HG02623 (cell line): ENCODE measurements at regions not wholly inside any gene's neighbourhood (a gene's known extent, or its start where the extent isn't known, plus 50 kb on each side); places are given as distances from the start of the nearest gene placed in this dataset.
"Not testable (repeated sequence)": the region's sequence is repeated elsewhere in the genome, so short reads cannot be mapped to it uniquely, and the experiment has no call there.

Source experiments
- ATAC-seq: cut with Tn5 transposase; IDR thresholded peaks from one replicate; pipeline ENCODE4 v1.9.1; 2021; ENCODE audit warnings: moderate library complexity; ENCODE audit not compliant: unreplicated experiment

DNA sequence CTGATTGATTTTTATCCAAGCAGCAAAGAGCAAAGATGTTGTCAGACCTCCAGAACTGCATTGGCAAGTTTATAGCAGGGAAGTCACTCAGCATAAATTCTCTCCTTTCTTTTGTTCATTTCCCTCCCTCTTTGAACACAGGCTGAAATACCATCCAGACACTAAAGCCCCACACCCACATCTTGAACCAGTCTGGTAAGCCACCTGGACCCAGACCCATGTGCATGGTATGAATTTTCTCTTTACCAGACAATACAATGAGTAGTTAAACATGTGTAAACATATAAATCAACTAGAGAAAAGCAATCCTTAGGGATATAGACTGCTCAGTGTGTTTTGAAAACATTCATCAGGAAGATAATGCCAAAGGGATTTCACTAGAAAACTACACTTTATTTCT is 488.3 kb upstream of the FLRT2 start:
- no peak for ATAC-seq

DNA sequence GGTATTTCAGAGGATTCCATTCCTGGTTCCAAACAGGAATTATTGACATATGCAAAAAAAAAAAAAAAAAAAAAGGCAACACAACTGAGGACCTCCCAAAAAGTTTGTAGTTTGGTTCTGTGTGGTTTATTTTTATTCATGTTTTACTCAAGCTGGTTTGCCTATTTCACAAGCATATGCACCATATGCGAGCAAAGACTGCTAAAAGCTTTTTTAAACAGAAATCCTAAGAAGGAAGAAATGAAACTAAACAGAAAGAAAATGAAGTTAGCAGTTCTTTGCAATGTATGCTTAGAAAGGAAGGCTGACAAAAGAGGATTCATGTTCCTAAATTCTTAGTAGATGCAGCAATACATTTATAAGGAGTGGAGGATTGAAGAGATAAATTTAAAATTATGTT is 487.6 kb upstream of the FLRT2 start:
- no peak for ATAC-seq

DNA sequence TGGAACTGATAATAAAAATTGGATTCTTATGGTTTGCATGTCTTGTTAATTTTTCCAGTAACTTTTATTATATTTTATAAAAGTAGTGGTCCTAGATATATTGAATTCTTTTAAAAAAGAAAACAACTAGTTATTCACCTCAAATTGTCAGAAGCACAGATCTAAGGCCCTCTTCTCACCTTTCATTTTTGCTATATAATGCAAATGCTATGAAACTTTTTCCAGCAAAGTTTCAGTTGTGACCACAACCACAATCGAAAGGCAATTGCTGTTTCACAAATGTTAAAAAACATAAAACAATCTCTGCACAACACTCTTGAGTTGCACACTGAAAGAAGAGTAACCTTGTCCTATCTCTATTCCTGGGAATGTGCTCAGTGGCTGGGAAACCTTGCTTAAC is 479.8 kb upstream of the FLRT2 start:
- no peak for ATAC-seq

DNA sequence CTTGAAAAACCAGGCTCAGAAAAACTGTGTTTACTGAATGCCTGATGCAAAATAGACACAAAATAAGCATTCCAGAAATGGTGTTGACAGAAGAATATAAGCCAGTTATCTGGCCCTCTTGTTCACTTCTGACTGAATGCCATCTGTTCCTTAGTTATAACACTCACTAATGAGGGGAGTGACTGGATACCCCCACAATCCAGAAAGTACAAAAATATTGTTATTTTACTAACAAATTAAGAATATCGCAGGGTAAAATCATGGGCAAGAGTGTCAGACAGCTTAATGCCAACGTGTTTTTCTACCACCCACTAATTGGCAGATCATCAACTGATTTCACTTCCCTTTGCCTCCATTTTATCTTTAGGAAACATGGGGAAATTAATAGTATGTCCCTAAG is 477.3 kb upstream of the FLRT2 start:
- ATAC-seq, result no peak

DNA sequence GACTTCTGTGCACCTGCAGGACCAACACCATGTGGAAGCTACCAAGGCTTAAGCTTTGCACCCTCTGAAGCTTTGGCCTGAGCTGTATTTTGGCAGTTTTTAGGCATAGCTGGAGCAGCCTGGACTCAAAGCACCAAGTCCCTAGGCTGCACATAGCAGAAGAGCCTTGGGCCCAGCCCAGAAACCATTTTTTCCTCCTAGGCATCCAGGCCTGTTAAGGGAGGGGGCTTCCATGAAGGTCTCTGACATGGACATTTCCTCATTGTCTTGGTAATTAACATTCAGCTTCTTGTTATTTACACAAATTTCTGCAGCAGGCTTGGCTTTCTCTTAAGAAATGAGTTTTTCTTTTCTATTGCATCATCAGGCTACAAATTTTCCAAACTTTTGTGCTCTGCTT is 475.8 kb upstream of the FLRT2 start:
- ATAC-seq, result no peak

DNA sequence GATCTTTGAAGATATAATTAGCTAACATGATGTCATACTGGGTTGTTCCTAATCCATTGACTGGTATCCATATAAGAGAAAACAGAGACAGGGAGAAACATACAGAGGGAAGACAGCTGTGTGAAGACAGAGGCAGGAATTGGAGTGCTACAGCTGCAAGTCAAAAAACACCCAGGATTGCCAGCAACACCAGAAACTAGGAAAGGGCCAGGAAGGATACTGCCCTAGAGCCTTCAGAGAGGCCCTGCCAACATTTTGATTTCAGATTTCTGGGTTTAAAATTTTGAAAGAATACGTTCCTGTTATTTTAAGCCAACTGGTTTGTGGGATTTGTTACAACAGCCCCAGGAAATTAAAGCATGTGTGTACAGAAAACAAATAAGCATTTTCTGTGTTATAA is 473.7 kb upstream of the FLRT2 start:
- ATAC-seq, result no peak

DNA sequence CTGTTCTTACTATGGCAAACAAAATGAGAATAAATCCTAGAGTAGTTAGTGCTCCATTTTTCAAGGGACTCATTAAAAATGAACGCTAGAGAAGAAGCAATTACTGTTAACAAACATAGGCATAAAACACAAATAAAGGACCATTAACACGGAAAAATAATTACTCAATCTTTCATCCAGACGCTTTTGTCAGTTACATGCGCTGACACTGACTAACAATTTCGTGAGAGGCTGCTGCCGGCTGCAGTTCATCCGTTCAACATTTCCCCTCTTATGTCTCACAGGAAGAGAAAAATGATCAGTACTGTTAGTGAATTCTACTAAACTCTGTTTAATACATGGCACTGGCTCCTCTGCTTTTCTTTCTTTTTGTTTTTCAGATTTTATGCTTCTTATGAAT is 472.7 kb upstream of the FLRT2 start:
- no peak for ATAC-seq

DNA sequence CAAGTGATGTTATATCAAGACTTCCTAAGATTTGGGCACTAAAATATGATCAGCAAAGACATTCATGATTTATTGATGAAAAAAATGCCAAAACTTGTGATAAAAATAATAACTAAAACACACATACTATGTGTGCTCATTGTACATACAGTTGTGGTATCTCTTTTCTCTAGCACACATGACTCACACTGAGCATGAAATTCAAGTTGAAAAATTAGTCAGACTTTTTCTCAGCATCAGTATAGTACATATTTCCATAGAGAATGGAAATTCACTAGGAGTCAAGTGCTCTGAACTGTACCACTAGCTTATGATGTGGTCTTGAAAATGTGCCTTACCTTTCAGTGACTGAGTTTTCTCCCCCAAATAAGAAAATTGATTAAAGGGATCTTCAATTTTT is 471.8 kb upstream of the FLRT2 start:
- ATAC-seq, result no peak

DNA sequence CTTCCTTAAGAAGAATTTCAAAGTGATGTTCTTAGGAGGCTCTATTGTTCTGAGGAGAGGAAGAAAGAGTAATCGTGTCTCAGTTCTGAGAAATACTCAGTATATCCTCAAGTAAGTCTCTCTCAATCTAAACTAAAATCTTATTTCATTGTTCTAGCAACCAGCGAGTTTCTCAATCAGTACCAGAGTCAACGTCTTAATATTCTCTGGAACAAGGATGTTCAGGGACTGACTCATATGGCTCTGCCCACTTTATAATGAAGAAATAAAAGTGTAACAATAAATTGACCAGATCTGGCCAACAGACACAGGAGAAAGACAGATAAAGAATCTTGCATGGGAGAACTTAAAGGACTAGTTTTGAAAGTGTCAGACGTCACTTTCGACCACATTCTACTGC is 469.8 kb upstream of the FLRT2 start:
- no peak for ATAC-seq

DNA sequence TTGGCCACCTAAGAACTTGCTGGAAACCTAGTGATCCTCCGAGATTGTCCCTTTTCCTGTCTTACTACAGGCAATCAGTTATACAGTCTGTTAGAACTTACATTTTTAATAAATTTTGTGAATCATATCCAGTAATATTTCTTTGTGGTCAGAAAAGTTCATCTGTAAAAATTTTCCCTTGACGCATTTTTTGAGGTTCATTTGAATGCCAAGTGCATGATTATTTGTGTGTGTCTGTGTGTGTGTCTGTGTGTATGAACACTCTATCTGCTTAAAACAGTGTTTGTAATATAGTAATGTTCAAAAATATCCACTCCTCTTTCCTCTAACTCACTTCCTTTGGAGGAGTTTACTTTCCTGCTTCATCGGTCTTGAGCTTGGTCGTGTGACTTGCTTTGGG is 468.7 kb upstream of the FLRT2 start:
- no peak for ATAC-seq

DNA sequence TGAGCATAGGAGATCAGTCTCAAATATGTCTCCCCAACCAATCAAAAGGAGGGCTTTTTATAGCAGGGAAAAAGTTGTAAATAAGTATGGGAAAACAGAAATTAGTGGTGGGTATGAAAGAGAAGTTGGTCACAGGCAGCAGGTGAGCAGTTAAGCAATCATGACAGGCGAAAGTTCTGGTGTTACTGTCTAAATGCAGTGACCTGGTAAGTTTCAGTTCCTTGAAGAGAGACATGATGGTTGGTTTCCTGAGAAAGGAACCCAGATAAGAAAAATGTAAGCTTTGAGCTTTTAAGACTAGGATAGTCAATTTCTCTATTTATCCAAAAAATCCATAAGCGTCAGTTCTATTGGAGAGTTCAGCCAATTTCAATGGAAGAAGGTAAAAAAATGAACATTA is 466.2 kb upstream of the FLRT2 start:
- ATAC-seq, result no peak

DNA sequence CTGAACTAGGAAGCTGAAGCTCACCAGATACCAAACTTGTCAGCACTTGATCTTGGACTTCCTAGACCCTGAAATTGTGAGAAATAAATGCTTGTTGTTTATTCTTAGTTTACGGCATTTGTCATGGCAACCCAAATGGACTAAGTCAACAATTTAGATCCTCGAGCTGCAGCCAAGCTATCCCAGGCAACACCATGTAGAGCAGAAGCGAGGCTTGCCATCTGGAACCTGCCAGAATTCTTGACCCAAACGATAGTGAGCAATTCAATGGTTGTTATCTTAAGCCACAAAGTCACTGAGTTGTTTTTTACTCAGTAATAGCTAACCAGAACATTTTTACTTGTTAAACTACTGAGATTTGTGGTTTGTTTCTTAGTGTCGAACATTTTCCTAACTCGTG is 458.5 kb upstream of the FLRT2 start:
- ATAC-seq, result no peak

DNA sequence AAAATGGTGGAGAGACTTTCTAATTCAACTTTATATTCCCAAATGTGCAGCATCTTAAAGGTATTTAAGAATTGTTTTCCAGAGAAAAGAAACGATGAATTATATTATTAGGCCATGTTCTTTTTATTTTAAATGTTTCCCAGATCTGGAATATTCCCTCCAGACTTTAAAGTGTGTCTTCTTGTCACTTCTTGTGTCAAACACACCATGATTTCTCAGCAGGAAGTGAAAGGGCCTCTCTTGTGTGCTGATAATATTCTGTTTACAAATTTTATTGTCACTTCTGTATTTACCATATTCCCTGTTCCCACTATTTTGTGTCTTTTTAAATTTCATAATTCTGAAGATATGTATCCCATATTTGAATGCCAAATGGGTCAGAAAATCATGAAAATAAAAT is 455.0 kb upstream of the FLRT2 start:
- no peak for ATAC-seq

DNA sequence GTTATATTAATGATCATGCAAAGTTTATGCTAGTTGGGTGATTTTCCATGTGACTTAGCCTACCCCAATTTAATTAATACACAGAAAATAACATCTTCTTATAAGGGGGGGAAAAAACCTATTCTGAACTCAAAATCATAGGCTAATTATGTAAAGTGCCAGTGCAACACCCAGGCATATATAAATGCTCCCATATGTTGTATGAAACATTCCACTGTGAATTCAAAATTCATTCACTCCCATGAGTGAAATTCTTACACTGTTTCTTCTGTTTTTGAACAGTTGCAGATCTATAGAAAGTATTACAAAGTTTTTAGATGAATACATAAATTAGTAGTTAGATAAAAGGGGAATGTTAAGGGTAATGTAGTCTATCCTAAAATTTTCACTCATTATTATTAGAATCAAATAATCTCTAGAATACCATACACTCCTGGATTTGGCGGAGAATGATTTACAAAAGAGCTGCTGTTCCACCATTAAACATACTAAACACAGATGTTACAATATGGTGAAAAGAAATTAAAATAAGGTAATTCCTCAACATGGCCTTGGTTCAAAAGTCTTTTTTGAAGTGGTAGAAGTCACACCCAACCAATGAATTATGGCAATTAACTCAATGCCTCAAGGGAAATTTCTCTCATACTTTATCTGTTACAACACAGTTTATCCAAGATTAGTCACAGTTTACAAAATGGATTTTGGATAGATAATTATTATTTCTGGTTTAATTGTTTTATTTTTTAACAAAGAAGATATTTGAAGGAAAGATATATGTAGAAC is 454.1 kb upstream of the FLRT2 start:
- no peak for ATAC-seq

DNA sequence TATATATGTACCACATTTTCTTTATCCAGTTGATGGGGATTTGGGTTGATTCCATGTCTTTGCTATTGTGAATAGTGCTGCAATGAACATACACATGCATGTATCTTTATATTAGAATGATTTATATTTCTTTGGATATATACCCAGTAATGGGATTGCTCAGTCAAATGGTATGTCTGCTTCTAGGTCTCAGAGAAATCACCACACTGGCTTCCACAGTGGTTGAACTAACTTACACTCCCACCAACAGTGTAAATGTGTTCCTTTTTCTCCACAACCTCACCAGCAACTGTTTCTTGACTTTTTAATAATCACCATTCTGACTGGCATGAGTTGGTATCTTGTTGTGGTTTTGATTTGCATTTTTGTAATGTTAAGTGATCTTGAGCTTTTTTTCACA is 452.2 kb upstream of the FLRT2 start:
- not testable (repeated sequence) for ATAC-seq

DNA sequence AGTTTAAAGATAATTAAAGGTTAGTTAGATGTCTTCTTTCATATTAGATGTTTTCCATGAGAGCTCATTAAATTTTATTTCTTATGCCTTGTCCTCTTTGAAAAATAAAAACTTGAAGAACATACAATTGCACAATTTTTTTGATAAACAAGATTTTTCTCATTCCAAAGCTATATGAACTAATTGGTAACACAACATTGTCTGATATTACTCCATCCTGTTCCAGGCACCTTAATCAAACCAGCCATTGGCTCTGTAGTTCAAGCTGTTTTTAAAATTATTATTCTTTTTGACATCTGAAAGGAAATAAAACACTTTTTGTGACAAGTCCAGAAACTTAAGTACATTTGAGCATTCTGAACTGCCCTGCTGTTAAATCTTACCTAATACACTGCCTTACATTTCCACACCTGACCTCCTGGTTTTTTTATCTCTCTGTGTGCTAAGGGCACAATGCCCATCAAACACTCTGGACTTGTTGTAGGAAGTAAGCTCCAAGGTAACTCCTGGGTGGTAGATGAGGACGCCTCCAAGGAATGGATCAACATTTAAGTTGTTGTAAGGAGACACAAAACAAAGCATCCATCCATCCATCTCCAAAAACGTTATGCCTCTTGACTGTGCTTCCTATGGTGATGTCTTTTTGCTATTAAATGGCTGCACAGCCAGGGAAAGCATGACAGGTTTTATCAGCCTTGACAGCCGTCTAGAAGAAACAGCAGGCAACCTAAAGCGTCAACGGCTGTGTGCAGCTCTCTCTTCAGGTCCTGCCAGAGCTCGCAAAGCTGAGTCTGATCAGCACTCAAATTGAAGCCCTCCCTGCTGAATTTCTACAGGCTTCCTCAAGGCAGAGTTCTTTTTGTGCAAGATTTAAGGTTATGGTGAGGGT is 449.9 kb upstream of the FLRT2 start:
- ATAC-seq, result no peak

DNA sequence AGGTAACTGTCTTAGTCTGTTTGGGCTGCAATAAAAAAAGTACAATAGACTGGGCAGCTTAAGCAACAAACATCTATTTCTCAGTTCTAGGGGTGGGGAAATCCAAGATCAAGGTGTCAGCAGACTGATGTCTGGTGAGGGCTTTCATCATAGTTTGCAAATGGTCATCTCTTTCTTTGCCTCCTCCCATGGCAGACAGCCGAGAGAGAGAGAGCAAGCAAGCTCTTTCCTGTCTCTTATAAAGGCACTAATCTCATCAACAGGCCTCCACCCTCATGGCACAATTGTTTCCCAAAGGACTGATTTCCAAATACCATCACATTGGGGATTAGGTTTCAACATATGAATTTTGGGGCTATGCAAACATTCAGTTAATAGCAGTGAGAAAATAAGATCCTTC is 445.6 kb upstream of the FLRT2 start:
- ATAC-seq, result no peak

DNA sequence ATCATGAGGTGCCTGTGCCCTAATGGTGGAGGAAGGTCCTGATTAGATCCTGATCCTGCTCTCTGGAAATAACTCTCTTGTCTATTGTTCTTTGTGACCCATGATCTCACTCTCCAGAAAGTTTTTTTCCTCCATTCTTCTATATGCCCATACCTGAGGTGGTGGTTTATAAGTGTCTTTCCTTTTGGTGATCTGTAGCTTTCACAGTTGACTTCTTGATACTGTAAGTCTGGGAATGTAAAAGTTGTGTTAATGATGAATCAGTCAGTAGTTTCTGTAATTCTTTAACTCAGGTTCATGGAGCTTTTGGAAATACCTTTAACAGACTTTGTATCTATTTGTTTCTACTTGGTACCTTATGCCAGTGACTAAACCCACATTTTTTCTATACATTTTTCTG is 444.0 kb upstream of the FLRT2 start:
- no peak for ATAC-seq

DNA sequence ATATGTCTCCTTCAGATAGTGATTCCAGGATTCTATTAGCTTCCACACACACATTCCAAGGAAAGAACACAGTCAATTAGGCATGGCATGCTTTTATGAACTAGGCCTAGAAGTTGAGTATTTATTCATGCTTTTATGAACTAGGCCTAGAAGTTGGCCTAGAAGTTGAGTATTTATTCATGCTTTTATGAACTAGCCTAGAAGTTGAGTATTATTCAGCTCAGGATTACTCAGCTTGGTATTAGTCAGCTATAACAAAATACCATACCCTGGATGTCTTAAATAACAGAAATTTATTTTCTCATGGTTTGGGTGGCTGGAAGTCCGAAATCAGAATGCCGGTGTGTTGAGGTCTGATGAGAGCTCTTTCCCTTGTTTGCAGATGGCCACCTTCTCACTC is 442.7 kb upstream of the FLRT2 start:
- no peak for ATAC-seq

DNA sequence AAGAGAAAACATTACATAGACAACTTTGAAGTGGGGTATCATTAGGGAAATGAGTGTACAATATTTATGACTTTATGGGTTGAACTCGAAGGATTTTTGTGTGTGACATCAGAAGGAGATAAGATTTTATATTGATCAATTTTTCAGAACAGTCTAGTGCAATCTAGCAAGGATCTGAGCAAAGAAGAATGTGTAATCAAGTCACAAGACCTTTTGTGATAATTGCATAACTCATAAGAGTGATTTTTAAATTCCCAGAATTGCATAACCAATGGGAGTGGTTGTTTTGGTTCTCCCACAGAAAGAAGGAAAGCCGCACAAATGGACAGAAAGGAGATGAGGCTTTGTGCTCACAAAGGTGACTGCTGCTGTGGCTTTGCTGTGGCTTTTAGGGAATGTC is 441.8 kb upstream of the FLRT2 start:
- ATAC-seq, result no peak

DNA sequence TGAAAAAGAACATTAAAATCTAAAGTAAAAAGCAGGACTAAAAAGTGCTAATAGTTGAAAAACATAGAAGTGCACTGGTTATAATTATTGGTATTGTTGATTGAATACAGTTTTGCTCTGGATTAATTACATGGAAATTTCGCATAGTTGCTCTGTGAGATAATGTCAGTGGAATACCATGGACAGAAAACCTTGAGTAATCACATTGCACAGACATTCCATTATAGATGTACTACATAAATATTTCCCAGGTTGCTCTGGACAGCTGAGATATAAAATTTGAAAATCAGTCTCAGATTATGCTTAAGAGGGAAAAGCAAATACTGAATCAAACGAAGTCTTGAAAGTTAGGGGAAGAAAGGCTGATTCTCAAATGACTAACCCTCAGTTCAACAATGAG is 439.3 kb upstream of the FLRT2 start:
- no peak for ATAC-seq

DNA sequence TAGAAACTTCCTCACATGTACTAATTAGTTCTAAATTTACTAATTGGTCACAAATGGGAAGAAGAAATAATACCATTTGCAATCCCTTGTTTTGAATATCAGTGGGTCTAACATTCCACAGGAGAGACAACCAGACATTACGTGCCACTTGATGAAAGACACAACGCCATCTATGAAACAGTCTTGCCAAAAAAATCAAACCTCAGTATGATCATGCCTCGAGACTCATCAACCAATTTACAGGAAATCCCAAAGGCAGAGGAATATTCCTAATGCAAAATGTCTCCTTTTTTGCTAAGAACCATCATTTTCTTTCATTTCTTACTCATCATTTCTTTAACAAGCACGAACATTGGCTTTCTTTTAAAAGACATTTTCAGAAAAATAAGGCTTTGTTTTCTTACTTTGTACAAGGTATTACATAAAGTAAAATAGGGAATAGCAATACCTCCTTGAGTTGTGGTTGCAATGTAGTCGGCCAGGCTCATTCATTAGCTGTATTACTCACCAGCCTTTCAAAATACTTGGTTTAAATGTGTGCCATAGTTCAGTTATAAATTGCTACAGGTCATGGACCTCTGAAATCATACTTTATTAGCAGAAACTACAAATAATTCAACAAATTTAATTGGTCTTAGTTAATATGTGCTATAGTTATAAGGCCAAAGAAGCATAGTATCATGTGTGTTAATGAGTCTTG is 436.2 kb upstream of the FLRT2 start:
- no peak for ATAC-seq
